Dermis blood vessel endothelial cell (primary cell): ENCODE measurements at regions not wholly inside any gene's neighbourhood (a gene's known extent, or its start where the extent isn't known, plus 50 kb on each side); places are given as distances from the start of the nearest gene placed in this dataset.
"Not testable (repeated sequence)": the region's sequence is repeated elsewhere in the genome, so short reads cannot be mapped to it uniquely, and the experiment has no call there.

Experiments used
- DNase-seq: peaks from one replicate; pipeline ENCODE4 v3.0.0; 2010

GRCh38 chr17:65301882-65302281, 164.7 kb downstream of the RGS9 start:
- not testable (repeated sequence) for DNase-seq

GRCh38 chr17:65301184-65301583, 164.0 kb downstream of the RGS9 start:
- no peak for DNase-seq

GRCh38 chr17:65297916-65298315, 160.7 kb downstream of the RGS9 start:
- DNase-seq = no peak

GRCh38 chr17:65297384-65297783, 160.2 kb downstream of the RGS9 start:
- no peak for DNase-seq

- peak; percentile 84 for DNase-seq
Measured at GRCh38 chr17:65294181-65294719, 157.1 kb downstream of the RGS9 start.

GRCh38 chr17:65293584-65294180, 156.5 kb downstream of the RGS9 start:
- DNase-seq = no peak

GRCh38 chr17:65292430-65292829, 155.3 kb downstream of the RGS9 start:
- DNase-seq = peak; percentile 74

- not testable (repeated sequence) for DNase-seq
Measured at GRCh38 chr17:65291301-65291700, 154.1 kb downstream of the RGS9 start.

GRCh38 chr17:65290616-65291015, 153.4 kb downstream of the RGS9 start:
- DNase-seq = no peak

- DNase-seq = no peak
Measured at GRCh38 chr17:65290056-65290455, 152.9 kb downstream of the RGS9 start.

GRCh38 chr17:65287040-65287439, 149.9 kb downstream of the RGS9 start:
- DNase-seq = no peak

- peak; percentile 84 for DNase-seq
Measured at GRCh38 chr17:65283704-65284103, 146.5 kb downstream of the RGS9 start.

- no peak for DNase-seq
Measured at GRCh38 chr17:65279456-65279855, 142.3 kb downstream of the RGS9 start.

- DNase-seq = no peak
Measured at GRCh38 chr17:65278820-65279184, 141.6 kb downstream of the RGS9 start.

- DNase-seq = peak; percentile 88
Measured at GRCh38 chr17:65278050-65278819, 141.1 kb downstream of the RGS9 start.

GRCh38 chr17:65277576-65277975, 140.4 kb downstream of the RGS9 start:
- no peak for DNase-seq
